SH-SY5Y (cell line): ENCODE measurements at regions not wholly inside any gene's neighbourhood (a gene's known extent, or its start where the extent isn't known, plus 50 kb on each side); places are given as distances from the start of the nearest gene placed in this dataset.

Experiments used
- GATA2 ChIP-seq: IDR thresholded peaks from 2 replicates; pipeline ENCODE4 v1.6.1; 2011; ENCODE audit warnings: mild to moderate bottlenecking, low read depth, low read length
- GATA3 ChIP-seq: IDR thresholded peaks from 2 replicates; pipeline ENCODE4 v1.6.1; 2011; ENCODE audit warnings: low read depth, mild to moderate bottlenecking, low read length, moderate library complexity

DNA sequence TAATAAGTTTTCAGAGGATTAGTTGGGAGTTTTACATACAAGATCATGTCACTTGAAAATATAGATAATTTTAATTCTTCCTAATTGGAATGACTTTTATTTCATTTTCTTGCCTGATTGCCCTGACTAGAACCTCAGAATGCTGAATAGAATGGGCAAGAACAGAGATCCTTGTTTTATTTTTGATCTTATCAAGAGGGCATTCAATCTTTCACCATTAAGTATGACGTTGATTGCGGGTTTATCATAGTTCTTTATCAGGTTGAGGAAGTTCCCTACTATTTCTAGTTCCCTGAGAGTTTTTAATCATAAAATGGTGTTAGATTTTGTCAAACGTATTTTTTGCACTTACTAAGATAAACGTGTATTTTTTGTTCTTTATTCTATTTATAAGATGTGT, 124.3 kb downstream of the DICER1 start:
- TF ChIP-seq GATA2 (no peak), GATA3 (no peak)
